ENCODE measurements at regions not wholly inside any gene's neighbourhood (a gene's known extent, or its start where the extent isn't known, plus 50 kb on each side); places are given as distances from the start of the nearest gene placed in this dataset.

DNA sequence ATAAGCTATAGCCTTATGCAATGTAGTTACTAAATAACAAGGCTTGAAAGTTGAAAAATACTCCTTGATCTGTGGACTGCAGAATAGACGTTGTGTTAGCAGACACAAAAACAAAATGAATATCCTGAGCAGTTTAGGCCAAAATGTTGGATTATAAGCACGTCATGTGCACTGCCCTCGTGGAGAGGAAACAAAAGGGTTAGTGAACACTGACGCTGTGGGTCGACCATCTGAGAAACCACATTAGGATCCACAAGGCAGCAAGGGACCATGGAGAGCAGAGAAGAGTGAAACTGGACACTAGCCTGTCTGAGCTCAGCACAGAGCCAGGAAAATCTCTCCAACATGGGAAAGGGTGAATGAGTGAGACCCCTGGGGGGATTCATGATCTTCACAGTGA lies 145.3 kb downstream of the DTHD1 start:
- TF ChIP-seq ATF2 (tag by site-specific recombination; IDR thresholded peaks at IDR 0.05; ENCODE audit: low read depth): no peak
- TF ChIP-seq ZNF18 (tag by site-specific recombination; IDR thresholded peaks at IDR 0.05): no peak
- no peak for TF ChIP-seq ZFP3 (tag by site-specific recombination; IDR thresholded peaks at IDR 0.05; ENCODE audit: low read depth)
- no peak for TF ChIP-seq CTCF (tag by site-specific recombination; IDR thresholded peaks at IDR 0.05)

Measured in HEK293 (cell line).